HepG2 (cell line): ENCODE measurements at regions not wholly inside any gene's neighbourhood (a gene's known extent, or its start where the extent isn't known, plus 50 kb on each side); places are given as distances from the start of the nearest gene placed in this dataset.

Experiments
- ATAC-seq: fragments of 200-7000 bp; cut with Tn5 transposase; 3 replicates; pipeline ENCODE4 v1.9.1; 2020; ENCODE audit warnings: mild to moderate bottlenecking, moderate library complexity
- BruUV-seq: library from RNA; stranded (reverse); fragments of 400-500 nt; replicated peaks from 2 replicates; lab custom pipeline; 2021; lab: Mats Ljungman, UMichigan
- CTCF ChIA-PET: fragments of 300-600 bp; formaldehyde crosslinking; extraction: SDS; loops from one replicate; lab custom pipeline; 2021; ENCODE audit warnings: low total read pairs, inconsistent platforms, low intra/inter-chr PET ratio; lab: Yijun Ruan, JAX
- POLR2A ChIA-PET: fragments of 350-600 bp; sonication (Branson Sonifier 250); formaldehyde crosslinking; loops from one replicate; lab custom pipeline; 2020; ENCODE audit warnings: antibody characterized with exemption, inconsistent platforms; lab: Yijun Ruan, JAX
- DNase-seq: peaks from one replicate; pipeline ENCODE4 v3.0.0-alpha.2; 2015; ENCODE audit warnings: low spot score
- FAIRE-seq: peaks from 3 replicates; lab custom pipeline; 2011; peaks lifted over from hg19 to GRCh38; lab: Jason Lieb, UNC
- H2AFZ ChIP-seq: one replicate; pipeline ENCODE4 v1.6.1; 2011; ENCODE audit warnings: low read length, inconsistent platforms
- H3K27ac ChIP-seq: fragments of 300-600 bp; 3 replicates; pipeline ENCODE4 v1.8.0; 2011; ENCODE audit warnings: mixed run types, mild to moderate bottlenecking, mixed read lengths, low read length, inconsistent platforms; ENCODE audit not compliant: insufficient read depth; ENCODE audit errors: extremely low read length
- H3K27me3 ChIP-seq, 2 experiments: fragments of 200-600 bp in 1 of 2; 2 replicates in 1 of 2; 3 replicates in 1 of 2; pipeline versions ENCODE4 v1.6.0 to v1.8.0; 2011; ENCODE audit warnings: low read length in 2 of 2, mild to moderate bottlenecking in 2 of 2, moderate library complexity in 2 of 2, inconsistent platforms in 1 of 2; ENCODE audit not compliant: insufficient read depth in 2 of 2, control insufficient read depth in 1 of 2
- H3K36me3 ChIP-seq, 2 experiments: fragments of 200-600 bp in 1 of 2; replicated peaks in 1 of 2; 2 replicates in 1 of 2; 3 replicates in 1 of 2; pipeline versions ENCODE4 v1.5.1 to v1.8.0; 2011; ENCODE audit warnings: low read length in 2 of 2, inconsistent platforms in 1 of 2; ENCODE audit not compliant: insufficient read depth in 2 of 2, control insufficient read depth in 1 of 2
- H3K4me1 ChIP-seq: 2 replicates; pipeline ENCODE4 v1.5.1; 2012; ENCODE audit warnings: low read length, inconsistent platforms; ENCODE audit not compliant: insufficient read depth
- H3K4me2 ChIP-seq: 2 replicates; pipeline ENCODE4 v1.6.0; 2011; ENCODE audit warnings: low read depth, low read length, inconsistent platforms
- H3K4me3 ChIP-seq, 3 experiments: fragments of 200-600 bp in 1 of 3; sonication (generic), shearing (Covaris generic) in 1 of 3; replicated peaks in 1 of 3; 2 replicates each; pipeline ENCODE4 v1.5.1; 2011 to 2016; ENCODE audit warnings: low read length in 3 of 3, inconsistent platforms in 2 of 3, low read depth in 2 of 3, mild to moderate bottlenecking in 2 of 3, control low read depth in 1 of 3, mixed read lengths in 1 of 3; ENCODE audit not compliant: insufficient read depth in 1 of 3
- H3K79me2 ChIP-seq: one replicate; pipeline ENCODE4 v1.6.1; 2011; ENCODE audit warnings: low read length, inconsistent platforms; ENCODE audit not compliant: insufficient read depth
- H3K9ac ChIP-seq: 2 replicates; pipeline ENCODE4 v1.6.0; 2011; ENCODE audit warnings: mild to moderate bottlenecking, low read depth, low read length, inconsistent platforms; ENCODE audit not compliant: insufficient read depth
- H3K9me3 ChIP-seq: 2 replicates; pipeline ENCODE4 v1.5.1; 2012; ENCODE audit warnings: mild to moderate bottlenecking, low read length
- H4K20me1 ChIP-seq: 2 replicates; pipeline ENCODE4 v1.6.0; 2011; ENCODE audit warnings: inconsistent platforms, mild to moderate bottlenecking, low read length, moderate library complexity; ENCODE audit not compliant: insufficient read depth
- ATAD3A ChIP-seq: sonication (generic); formaldehyde crosslinking; IDR thresholded peaks from 2 replicates; pipeline ENCODE4 v1.4.0; 2020; ENCODE audit warnings: missing genetic modification reagents
- CBX5 ChIP-seq: sonication (generic); formaldehyde crosslinking; IDR thresholded peaks from 2 replicates; pipeline ENCODE4 v1.4.0; 2020; ENCODE audit warnings: missing genetic modification reagents, borderline replicate concordance
- ELF3 ChIP-seq: IDR thresholded peaks from 2 replicates; pipeline ENCODE4 v1.6.1; 2016; ENCODE audit warnings: missing genetic modification reagents, missing compliant biosample characterization
- EP300 ChIP-seq, 3 experiments: sonication (generic) in 1 of 3; formaldehyde crosslinking in 1 of 3; IDR thresholded peaks; 2 replicates each; pipeline versions ENCODE4 v1.5.1 to v1.6.1; 2011 to 2020; ENCODE audit warnings: low read depth in 2 of 3, low read length in 2 of 3, borderline replicate concordance in 1 of 3, improper control_type of control experiment in 1 of 3, mild to moderate bottlenecking in 1 of 3, missing genetic modification reagents in 1 of 3, moderate library complexity in 1 of 3
- KLF16 ChIP-seq, 2 experiments: sonication (generic) in 1 of 2; formaldehyde crosslinking in 1 of 2; IDR thresholded peaks; 2 replicates each; pipeline versions ENCODE4 v1.6.1 to v1.8.0; 2016 to 2023; ENCODE audit warnings: missing genetic modification reagents in 2 of 2, missing compliant biosample characterization in 1 of 2
- PHB2 ChIP-seq: fragments of 450-650 bp; IDR thresholded peaks from 2 replicates; pipeline ENCODE4 v1.6.1; 2018; ENCODE audit not compliant: partially characterized antibody
- RXRB ChIP-seq: IDR thresholded peaks from 2 replicates; pipeline ENCODE4 v1.6.1; 2016; ENCODE audit warnings: borderline replicate concordance, missing genetic modification reagents, missing compliant biosample characterization
- SCMH1 ChIP-seq: sonication (generic); formaldehyde crosslinking; IDR thresholded peaks from 2 replicates; pipeline ENCODE4 v1.9.0; 2021; ENCODE audit warnings: missing genetic modification reagents, mild to moderate bottlenecking, borderline replicate concordance
- SNRNP70 ChIP-seq: fragments of 200-400 bp; formaldehyde crosslinking; IDR thresholded peaks from 2 replicates; pipeline ENCODE4 v1.6.1; 2017; ENCODE audit warnings: mild to moderate bottlenecking, low read depth, low read length, moderate library complexity
- TFDP1 ChIP-seq: IDR thresholded peaks from 2 replicates; pipeline ENCODE4 v1.6.1; 2016; ENCODE audit warnings: missing compliant biosample characterization, missing genetic modification reagents, borderline replicate concordance
- TRIM24 ChIP-seq: sonication (generic); formaldehyde crosslinking; IDR thresholded peaks from 2 replicates; pipeline ENCODE4 v1.8.0; 2022; ENCODE audit warnings: mild to moderate bottlenecking, missing genetic modification reagents
- XRCC5 ChIP-seq: fragments of 200-400 bp; formaldehyde crosslinking; optimal IDR thresholded peaks from 2 replicates; pipeline ENCODE3; 2017; ENCODE audit warnings: mild to moderate bottlenecking, low read length
- ZFP37 ChIP-seq: sonication (generic); formaldehyde crosslinking; IDR thresholded peaks from 2 replicates; pipeline ENCODE4 v1.4.0; 2020; ENCODE audit warnings: missing genetic modification reagents, borderline replicate concordance
- ZNF501 ChIP-seq: sonication (generic); formaldehyde crosslinking; IDR thresholded peaks from 2 replicates; pipeline ENCODE4 v1.5.1; 2020; ENCODE audit warnings: mild to moderate bottlenecking, moderate library complexity, missing genetic modification reagents
- ZNF703 ChIP-seq: sonication (generic); formaldehyde crosslinking; IDR thresholded peaks from 2 replicates; pipeline ENCODE4 v1.5.1; 2020; ENCODE audit warnings: missing genetic modification reagents, mild to moderate bottlenecking, moderate library complexity, borderline replicate concordance
- ZNF724P ChIP-seq: sonication (generic); formaldehyde crosslinking; IDR thresholded peaks from 2 replicates; pipeline ENCODE4 v1.8.0; 2022; ENCODE audit warnings: missing genetic modification reagents, borderline replicate concordance
- ZNF891 ChIP-seq: sonication (generic); formaldehyde crosslinking; IDR thresholded peaks from 2 replicates; pipeline ENCODE4 v1.5.0; 2020; ENCODE audit warnings: mild to moderate bottlenecking, missing genetic modification reagents
- ZSCAN22 ChIP-seq: sonication (generic); formaldehyde crosslinking; IDR thresholded peaks from 2 replicates; pipeline ENCODE4 v1.4.0; 2020; ENCODE audit warnings: mild to moderate bottlenecking, missing genetic modification reagents
- WGBS: methylation state at CpG from one replicate; pipeline ENCODE4 v1.1.6; 2017; ENCODE audit warnings: low lambda C conversion rate; 5-methylcytosine and 5-hydroxymethylcytosine counted together
- in situ Hi-C: cut with HindIII; loops from 2 replicates; pipeline ENCODE4 v1.10.0; 2017; ENCODE audit warnings: low pct_unique_long_range_greater_than_20kb; ENCODE audit not compliant: extremely low pct_ligation_motif_present
- intact Hi-C: fragments of 100-400 bp; cut with micrococcal nuclease; formaldehyde crosslinking; loops from one replicate; pipeline ENCODE4 v1.10.0; 2022; ENCODE audit not compliant: unreplicated experiment

- BruUV-seq: no TSS peak
- H3K27me3 ChIP-seq: no peaks in the 10 kb centered on the region
- no peak overlapping the region for H3K4me3 ChIP-seq
- no peaks in the 10 kb centered on the region for H3K4me1 ChIP-seq
- H2AFZ ChIP-seq: no peak overlapping the region
- no peak for FAIRE-seq
- H3K9me3 ChIP-seq: peaks cover 11% of the 10 kb centered on the region; the same call in 1 of the 2 replicates
- CTCF ChIA-PET: no interaction called here
- no peaks in the 10 kb centered on the region for H3K36me3 ChIP-seq
- H3K27ac ChIP-seq: no peak overlapping the region
- POLR2A ChIA-PET: no interaction called here
- H3K9ac ChIP-seq: no peak overlapping the region
- no peak for DNase-seq
- no peak for TF ChIP-seq XRCC5
- no peak for TF ChIP-seq SCMH1 (CRISPR knock-in tag)
- no peak for TF ChIP-seq ATAD3A (CRISPR knock-in tag)
- no peak for TF ChIP-seq ZNF891 (CRISPR knock-in tag)
- no peak for TF ChIP-seq TRIM24 (CRISPR knock-in tag)
- no peak for TF ChIP-seq ZNF703 (CRISPR knock-in tag)
- no peak for TF ChIP-seq TFDP1 (CRISPR knock-in tag)
- TF ChIP-seq, all 625 proteins: peak for 0
- Histone ChIP-seq H3K4me2 (no peak overlapping the region), H3K79me2 (no peaks in the 10 kb centered on the region), H4K20me1 (no peaks in the 10 kb centered on the region)
- in situ Hi-C loops: no loop called here
- no peak for ATAC-seq
- intact Hi-C loops: no loop called here
These were observed 121.4 kb upstream of the SGO1 start for GRCh38 chr3:20307383-20307782.

- no peaks in the 10 kb centered on the region for H3K36me3 ChIP-seq
- ATAC-seq (no peak), DNase-seq (no peak), FAIRE-seq (no peak)
- H3K4me1 ChIP-seq: no peaks in the 10 kb centered on the region
- no peak overlapping the region for H3K9ac ChIP-seq
- 5% methylated on average over 2 of the region's 2 CpGs for WGBS
- ChIA-PET CTCF (no interaction called here), POLR2A (no interaction called here)
- no peaks in the 10 kb centered on the region for H4K20me1 ChIP-seq
- no peaks in the 10 kb centered on the region for H3K79me2 ChIP-seq
- H3K27me3 ChIP-seq: no peaks in the 10 kb centered on the region
- intact Hi-C loops (no loop called here), in situ Hi-C loops (no loop called here)
- no peak overlapping the region for H3K4me2 ChIP-seq
- no TSS peak for BruUV-seq
- no peak overlapping the region for H3K27ac ChIP-seq
- H3K4me3 ChIP-seq: no peak overlapping the region
- peaks cover 11% of the 10 kb centered on the region; the same call in 1 of the 2 replicates for H3K9me3 ChIP-seq
- no peak overlapping the region for H2AFZ ChIP-seq
- TF ChIP-seq PHB2: no peak
- no peak for TF ChIP-seq ZFP37 (CRISPR knock-in tag)
- TF ChIP-seq KLF16 (CRISPR knock-in tag; IDR thresholded peaks at IDR 0.05): no peak
- TF ChIP-seq CBX5: no peak
- TF ChIP-seq EP300 (IDR thresholded peaks at IDR 0.05; ENCODE audit: low read depth in 2 of 2, low read length in 2 of 2): no peak
- no peak for TF ChIP-seq EP300 (CRISPR knock-in tag; IDR thresholded peaks at IDR 0.05; ENCODE audit: borderline replicate concordance)
- TF ChIP-seq ZNF724P: no peak
- no peak for TF ChIP-seq ZSCAN22 (CRISPR knock-in tag)
- TF ChIP-seq ELF3: no peak
- no peak for TF ChIP-seq SNRNP70
- TF ChIP-seq RXRB (CRISPR knock-in tag): no peak
- TF ChIP-seq ZNF501: no peak
These were observed 119.6 kb upstream of the SGO1 start for GRCh38 chr3:20305647-20306046.
